HG03139 (cell line): ENCODE measurements at regions not wholly inside any gene's neighbourhood (a gene's known extent, or its start where the extent isn't known, plus 50 kb on each side); places are given as distances from the start of the nearest gene placed in this dataset.

Experiments used
- ATAC-seq: cut with Tn5 transposase; IDR thresholded peaks from one replicate; pipeline ENCODE4 v1.9.1; 2021; ENCODE audit not compliant: unreplicated experiment

DNA sequence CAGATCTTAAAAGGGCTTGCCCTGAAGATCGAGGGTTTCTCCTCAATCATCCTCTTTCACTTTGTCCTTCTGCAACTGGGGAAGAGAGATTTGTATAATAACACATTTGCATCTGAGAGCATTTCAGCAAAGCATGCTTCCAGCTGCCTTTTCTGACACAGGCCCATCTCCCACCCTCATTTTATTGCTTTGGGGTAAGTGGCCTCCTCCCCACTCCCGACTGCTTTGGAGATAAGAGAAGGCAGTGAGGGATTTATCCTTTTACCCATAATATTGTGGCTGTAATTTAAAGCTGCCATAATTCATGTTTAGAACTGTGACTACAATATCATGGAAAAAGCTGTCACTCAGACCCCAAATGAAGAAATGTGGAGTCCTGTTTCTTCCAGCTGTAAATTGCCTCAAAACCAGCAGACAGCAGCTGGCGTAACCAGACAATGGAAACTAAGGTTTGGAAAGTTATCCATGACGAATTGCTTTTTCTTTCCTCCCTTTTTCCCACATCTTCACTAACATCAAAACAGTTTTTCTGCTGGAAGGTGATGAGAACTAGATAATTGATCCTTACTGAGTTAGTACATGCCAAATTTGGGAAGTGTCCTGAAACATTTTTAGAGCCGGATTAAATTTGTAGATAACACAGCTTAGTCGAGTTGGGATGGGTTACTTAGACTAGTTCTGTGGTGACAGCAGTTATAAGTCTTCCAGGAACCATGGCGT, 104.2 kb upstream of the PFN2 start:
- ATAC-seq = no peak

DNA sequence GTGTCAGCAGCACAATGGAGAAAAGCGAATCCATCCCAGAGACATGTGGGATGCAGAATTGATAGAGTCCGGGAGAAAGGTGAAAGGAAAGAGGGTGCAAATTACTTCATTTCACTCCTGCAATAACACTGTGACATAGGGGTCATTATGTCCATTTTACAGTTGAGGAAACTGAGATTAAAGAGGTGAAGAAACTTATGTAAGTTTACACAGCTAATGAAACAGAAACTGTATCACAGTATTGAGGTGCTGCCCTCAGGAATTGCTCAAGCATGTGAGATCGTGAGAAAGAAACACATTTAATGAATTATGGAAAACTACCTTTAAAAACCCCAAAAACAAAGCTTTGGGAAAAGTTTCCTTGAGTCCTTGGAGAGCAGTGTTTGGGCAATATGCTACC, 103.6 kb upstream of the PFN2 start:
- no peak for ATAC-seq

DNA sequence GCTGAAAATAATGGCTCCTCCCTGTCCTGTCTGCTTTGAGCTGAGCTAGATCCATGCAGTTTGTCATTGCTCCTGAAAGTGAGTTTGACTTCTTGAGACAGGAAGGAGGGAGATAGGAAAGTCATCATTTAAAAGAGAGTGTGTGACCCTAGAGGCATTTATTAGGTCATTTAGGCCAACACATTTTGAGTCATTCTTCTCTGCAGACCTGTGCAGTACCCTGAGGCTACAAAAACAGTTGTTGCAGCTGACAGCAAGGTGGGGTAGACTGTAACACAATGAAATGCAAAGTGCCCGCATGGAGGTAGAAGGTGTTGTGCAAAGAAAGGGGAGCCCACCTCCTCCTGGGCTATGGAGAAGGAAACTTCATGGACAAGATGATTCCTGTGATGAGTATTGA, 102.8 kb upstream of the PFN2 start:
- no peak for ATAC-seq

DNA sequence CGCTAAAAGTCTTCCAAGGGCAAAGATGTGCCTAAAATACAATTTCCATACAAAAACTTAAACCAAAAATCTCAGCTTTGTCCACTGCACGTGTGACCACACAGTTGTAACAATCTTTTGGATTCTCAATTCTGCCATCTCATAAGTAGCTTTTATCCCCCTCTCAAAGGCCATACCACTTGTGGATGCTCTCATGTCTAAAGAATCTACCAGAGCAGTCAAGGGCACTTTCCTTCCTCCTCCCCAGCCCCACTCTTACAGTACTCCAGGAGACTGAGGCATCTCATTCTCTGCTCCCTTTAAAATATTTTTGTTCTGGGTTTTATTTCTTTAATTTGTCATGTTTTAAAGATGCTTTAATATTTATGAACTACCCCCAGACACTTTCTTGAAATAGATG, 102.3 kb upstream of the PFN2 start:
- no peak for ATAC-seq

DNA sequence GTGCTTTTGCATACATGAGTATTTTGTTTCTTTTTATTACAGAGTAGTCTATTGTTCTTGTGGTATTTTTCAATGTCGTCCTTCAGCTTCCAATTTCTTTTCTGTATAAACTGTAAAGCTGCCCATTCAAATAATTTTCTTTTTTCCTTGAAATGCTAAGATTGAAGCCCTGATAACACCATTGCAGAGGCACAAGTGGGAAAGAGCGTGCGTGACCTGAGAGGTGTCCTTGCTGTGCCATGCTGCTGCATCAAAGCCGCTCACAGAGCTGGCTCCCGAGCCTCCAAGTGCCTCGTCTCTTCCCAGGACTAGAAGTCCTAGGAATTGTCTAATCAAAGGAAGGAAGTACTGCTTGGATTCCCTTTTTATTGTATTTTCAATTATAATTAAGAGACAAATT, 101.9 kb upstream of the PFN2 start:
- ATAC-seq = no peak

DNA sequence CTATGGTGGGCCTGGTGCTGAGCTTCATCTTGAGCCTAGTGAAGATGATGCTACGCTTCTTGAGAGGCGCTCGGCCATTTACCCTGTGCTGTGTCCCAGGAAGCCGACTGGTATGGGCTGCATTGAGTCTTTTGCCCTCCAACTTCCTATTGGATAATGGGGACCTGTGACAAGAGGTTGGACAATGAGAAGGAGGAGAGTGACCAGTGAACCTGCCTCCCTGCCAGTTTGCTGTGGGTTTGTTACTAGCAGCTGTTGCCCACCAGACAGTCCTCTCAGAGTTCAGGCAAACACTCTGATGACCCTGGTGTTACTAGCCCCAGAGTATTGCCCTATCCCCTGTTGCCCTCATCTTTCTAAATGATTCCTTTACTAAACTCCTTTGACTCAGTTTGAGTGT, 99.6 kb upstream of the PFN2 start:
- no peak for ATAC-seq

DNA sequence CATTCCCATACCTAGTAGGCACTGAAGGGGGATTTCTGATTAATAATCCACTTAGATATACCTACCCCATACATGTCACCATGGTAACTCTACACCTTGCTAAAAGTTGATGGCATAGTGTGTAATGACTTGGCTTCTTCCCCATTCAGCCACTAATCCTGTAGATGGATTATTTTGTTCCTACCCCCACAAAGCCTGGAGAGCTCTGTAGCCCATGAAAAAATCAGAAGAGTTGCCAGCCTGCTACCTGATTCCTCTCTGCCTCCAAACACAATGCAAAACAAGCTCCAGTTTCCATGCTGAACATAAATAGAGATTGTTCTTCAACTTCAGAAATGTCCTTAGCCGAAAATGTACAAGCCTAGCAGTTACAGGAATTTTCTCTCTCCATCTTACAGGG, 98.9 kb upstream of the PFN2 start:
- ATAC-seq = no peak

DNA sequence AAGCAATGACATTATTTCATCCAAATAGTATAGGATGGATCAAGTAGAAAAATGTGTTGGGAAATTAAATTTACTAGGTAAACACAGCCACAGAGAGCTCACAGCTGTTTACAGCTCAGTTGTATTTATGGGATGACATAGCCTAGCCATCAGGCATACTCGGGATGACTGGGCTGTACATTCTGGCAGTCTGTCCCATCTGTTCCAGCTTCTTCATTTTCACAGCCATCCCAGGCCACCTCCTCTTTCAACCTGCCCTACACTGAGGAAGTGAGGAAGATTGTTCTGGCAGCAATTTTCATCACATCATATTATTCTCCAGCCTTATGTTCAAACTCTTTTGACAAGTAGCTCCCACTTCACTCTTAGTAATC, 98.4 kb upstream of the PFN2 start:
- no peak for ATAC-seq

DNA sequence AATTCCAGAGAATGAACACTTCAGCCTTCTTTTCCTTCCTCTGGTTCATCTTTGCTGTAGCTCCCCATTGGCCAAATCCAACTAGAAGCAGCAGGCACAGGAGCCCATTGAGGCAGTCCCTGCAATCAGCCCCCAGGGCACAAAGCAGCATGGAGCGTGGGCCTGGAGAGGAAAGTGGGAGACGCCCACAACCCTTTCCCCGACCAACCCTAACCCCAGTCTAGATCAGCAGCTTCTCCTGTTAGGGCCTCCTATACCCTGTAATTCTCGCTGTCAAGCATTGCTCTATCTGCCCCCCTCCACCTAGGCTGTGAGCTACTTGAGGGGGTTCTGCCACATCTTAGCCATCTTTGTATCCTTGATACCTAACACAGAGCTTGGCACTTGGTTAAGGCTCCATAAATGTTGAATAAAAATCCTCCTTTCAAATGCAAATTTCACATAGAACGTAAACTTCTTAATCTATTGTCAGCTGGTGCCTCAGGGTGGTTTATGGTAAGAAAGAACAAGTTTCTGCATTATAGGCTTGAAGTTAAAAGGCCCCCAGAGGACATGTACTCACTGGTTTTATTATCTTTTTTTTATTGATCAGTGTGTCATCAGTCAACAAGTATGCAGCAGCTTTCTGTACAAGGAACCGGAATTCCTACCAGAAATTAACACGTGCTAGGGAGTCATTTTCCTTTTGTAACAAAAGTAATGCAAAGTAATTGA, 97.9 kb upstream of the PFN2 start:
- ATAC-seq = no peak

DNA sequence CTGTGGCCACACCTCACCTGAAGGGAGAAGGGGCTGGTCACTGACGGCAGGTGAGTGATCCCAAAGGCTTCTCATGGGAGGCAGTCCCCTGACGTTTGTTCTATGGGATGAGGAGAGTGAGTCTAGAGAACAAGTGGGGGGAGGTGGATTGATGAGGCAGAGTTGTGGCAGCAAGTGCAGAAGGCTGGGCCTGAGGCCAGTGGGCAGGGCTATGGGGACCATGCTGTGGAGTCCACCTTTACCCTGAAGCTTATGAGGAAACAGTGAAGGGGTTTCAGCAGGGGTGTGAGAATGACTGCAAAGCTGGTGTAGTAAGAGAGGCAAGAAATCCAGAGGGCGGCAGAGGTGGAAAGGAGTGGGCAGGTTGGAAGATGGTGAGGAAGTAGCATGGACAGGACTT, 96.9 kb upstream of the PFN2 start:
- ATAC-seq = no peak

DNA sequence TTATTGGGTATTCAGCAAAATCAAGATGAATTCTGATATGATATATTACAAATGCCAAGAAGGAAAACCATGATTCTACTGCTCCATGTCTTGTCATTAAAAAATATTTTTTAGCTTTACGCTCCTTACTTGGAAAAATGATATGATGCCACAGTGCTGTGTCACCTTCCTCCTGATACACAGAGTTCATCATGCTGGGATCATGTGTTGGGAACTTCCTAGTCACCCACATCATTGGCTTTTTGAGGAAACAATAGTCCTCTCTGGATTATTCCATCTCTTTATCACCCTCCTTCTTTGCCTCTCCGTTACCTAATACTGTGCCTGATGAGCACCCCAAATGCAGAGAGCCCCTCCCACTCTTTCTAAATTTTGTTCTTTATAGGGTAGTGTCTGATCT, 94.3 kb upstream of the PFN2 start:
- no peak for ATAC-seq

DNA sequence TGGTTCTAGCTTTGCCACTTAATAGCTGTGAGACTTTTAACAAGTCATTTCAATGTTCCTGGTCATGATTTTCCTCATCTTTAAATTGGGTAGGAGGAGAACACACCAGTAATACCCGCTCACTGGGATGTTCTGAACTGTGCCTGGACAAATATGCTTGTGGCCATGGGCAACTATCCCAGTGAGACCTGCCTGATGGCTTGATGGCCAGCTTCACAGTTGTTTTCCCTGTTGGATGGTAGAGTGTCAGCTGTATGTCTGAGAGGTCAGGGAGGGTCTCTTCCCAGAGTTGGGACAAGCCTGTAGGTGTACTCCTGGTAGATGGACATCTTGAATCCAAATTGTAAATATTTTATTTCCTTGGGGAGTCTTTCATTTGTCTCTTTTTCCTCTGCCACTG, 92.5 kb upstream of the PFN2 start:
- ATAC-seq = no peak

DNA sequence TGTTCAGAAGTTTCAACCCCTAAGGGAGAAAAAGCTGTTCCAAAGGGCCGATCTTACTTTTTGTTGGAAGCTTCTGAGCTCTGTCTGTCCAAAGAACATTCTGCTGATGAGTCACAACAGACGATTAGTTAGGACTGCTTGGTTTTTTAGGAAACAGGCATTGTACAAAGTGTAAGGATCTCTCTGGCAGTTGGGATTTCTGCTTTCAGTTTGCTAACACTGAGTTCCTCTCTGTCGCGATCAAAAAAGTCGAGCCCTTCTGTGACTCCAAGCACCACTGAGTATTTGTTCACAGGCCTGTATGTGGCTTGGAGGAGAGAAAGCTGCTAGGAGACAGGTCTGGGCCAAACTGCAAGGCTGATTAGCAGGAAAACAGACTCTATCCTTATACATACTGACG, 91.8 kb upstream of the PFN2 start:
- no peak for ATAC-seq

DNA sequence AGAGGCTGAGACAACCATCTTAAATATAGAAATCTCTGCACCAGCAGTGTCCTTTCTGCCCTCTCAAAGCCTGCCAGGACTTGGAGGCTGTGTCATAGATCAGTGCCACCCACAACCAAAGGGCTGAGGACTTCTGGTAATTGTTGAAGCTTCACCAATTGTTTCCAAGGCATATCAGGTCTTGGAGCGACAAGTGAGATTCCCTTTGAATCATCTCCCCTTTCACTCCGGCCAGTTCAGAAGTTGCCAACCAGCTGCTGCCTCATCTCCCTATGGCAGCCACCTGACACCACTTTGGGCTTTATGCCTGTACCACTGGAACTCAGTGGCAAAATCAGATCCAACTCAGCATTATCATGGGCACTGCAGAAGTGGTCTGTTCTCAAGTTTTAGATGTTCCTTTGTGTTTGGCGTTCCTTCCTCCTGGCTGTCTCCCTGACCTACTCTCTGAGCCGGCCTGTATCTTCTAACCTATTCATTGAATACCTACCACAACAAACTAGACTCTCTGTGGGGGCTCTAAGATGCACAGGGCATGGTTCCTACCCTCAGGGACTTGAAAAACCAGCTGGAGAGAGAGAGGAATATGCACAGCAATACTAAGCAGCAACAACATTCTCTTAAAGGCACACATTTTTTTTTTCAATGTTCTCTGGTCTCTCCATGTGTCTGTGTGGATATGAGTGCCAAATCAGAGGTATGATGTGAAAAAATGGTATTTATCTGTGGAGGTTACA, 90.8 kb upstream of the PFN2 start:
- ATAC-seq = no peak

DNA sequence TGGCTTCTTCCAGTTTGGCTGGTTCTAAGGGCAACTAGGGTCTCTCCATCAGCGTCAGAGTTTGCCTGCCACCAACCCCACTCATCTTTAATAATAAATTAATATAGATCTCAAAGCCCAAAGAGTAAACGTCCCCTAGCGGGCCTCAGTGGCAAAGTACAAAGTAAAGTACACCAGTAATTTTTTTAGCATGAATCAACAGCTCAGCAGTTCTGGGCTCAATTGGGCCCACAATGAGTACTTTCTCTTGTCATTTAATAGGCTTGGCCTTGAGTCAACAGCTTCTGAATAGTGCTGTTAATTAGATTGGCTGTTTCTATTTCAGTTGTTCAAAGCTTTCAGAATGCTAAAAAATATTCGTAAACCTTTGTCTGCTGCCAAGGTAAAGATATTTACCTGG, 89.0 kb upstream of the PFN2 start:
- no peak for ATAC-seq

DNA sequence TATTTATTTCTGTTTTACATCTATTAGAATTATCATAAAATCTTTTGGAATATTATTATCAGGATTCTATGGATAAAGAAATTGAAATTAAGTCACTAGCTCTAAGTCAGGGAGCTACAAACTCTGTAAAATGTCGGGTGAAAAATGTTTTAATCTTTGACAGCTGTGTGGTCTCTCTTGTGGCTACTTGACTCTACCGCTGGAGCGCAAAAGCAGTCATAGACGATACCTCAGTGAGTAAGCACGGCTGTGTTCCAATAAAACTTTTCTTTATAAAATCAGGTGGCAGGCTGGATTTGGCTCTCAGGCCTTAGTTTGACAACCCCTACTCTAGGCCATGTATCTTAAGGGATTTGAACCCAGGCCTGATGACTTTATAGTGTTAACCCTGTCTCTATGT, 88.5 kb upstream of the PFN2 start:
- ATAC-seq = no peak

DNA sequence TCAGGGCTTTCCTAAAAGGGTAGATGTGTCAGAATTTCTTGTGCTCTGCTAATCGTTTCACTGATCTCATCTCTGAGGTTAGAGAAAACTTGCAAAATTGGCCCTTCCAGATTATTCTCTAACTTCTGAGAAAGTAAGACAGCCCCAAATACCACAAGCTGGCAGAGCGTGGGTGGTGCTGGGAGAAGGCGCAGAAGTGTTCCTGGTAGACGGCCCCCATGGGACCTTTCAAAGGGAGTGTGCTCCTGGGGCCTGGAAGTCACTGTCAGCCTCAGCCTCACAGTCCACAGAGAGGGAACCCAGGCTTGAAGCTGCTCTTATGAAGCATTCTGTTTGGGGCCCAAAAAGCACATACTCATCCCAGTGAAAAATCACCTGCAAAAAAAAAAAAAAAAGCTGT, 86.5 kb upstream of the PFN2 start:
- ATAC-seq = no peak

DNA sequence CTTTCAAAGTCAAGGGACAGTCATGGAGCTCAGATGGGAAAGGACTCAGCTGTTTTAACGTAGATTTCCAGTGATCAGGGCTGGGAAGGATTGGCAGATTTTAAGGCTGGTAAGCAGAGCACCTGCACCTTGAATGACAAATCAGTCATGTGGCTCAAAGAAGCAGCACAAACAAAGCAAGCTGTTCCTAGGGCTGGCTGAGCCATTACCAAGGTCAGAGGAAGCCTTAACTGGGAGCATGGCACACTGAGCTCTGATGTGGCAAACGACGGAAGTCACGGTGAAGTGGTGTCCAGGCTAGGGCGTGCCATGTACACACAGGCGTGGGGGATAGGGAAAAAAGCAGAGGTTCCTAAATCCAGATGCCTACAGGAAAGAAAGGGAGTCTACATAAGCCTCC, 84.6 kb upstream of the PFN2 start:
- no peak for ATAC-seq

DNA sequence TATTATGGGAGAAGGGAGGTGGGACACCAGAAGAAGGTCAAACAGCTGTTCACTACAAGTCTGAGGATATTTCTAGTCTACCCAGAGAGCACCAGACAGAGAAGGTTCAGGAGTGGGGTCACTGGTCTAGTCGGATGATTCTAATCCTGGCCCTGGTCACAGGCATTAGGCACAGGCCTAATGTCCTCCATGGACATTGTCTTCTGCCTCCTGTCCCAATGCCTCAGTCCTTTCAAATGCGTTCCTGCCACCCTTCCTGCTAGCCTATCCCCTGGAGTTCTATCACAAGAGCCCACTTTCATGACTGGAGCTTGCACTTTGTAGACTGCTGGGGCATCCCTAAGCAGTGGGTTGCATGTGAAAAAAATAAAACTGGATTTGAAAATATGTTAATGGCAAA, 83.9 kb upstream of the PFN2 start:
- no peak for ATAC-seq

DNA sequence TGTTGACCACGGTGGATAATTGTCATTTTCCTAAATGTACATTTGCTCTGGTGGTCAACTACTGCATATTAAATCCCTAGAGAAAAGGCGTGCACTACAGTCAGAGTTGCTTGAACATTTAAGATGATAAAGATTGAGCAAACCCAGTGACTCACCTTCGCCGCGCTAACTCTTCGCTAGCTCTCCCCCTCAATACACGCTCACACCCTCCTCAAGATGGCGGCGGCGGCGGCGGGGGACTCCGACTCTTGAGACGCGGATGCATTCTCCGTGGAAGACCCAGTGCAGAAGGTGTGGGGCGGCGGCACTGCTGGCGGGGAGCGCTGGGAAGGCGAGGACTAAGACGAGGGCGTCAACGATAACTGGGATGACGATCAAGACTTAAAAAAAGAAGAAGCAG, 79.8 kb upstream of the PFN2 start:
- ATAC-seq = no peak

DNA sequence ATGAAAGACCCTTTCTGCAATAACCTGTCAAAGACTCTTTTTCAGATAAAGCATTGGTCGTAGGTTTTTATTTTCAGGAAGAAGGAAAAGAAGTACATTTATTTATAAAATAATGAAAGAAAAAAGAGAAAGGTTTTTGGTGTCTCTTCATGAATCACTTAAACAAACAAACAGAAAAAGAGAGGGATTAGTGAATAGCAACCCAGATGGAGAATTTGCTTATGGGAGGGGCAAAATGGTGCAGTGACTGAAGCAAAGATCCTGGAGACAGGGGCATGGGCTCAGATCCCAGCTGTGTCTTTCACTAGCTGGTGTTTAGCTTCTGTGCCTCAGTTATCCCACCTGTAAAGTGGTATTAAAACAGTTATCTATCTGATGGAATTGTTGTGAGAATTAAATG, 78.6 kb upstream of the PFN2 start:
- ATAC-seq = no peak

DNA sequence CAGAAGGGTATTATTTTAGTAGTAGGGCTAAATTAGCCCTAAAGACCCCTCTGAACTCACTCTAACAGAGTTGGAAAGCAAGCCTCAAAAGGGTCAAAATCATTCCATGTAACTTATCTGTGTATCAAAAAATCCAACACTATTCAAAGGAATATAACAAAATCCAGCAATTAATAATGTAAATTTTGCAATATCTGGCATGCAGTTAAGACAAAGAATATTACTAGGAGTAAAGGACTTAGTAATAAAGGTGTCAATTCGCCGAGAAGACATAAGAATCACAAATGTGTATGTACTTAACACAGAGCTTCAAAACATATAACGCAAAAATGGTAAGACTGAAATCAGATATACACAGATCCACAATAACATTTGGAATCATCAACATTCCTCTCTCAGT, 71.2 kb upstream of the PFN2 start:
- ATAC-seq = no peak
